NCI-H345 (cell line): ENCODE measurements at regions not wholly inside any gene's neighbourhood (a gene's known extent, or its start where the extent isn't known, plus 50 kb on each side); places are given as distances from the start of the nearest gene placed in this dataset.
"Not testable (repeated sequence)": the region's sequence is repeated elsewhere in the genome, so short reads cannot be mapped to it uniquely, and the experiment has no call there.

Experiments
- DNase-seq: peaks from one replicate; lab custom pipeline; 2025; lab: John Stamatoyannopoulos, UW

DNA sequence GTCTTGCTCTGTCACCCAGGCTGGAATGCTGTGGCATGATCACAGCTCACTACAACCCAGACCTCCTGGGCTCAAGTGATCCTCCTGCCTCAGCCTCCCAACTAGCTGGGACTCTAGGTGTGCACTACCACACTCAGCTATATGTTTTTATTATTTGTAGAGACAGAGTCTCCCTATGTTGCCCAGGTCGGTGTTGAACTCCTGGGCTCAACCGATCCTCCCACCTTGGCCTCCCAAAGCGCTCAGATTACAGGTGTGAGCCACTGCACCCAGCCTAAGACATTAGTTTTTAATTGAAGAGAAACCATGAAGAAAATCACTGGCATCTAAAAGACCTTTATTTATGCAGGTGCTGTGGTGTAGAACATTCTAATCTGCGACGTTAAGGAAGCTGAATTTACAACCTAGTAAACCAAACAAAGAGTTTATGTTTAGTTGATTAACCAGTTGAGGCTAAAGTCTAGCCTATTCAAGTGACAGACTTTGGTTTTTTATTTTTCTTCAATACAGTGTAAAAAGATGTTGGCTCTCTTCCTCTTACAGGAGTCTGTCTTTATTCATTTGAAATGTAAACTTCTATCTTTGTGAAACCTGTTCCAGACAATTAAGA lies 52.5 kb upstream of the NBL1 start:
- DNase-seq = no peak

DNA sequence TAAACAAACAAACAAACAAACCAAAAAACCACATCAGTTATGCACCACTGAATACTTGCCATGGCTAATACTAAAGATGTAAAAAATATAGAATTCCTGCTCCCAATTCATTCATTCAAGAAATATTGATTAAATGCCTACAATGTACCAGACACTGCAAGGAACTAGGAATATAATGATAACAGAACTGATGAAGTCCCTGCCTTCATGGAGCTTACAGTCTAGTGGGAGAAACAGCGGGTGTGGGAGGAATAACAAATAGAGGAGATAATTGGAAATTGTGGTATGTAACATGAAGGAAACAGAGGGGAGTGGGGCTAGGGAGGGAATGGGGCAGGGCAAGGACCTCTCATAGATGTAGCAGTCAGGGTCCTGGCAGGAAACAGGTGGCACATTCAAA lies 58.6 kb upstream of the NBL1 start:
- DNase-seq = no peak

DNA sequence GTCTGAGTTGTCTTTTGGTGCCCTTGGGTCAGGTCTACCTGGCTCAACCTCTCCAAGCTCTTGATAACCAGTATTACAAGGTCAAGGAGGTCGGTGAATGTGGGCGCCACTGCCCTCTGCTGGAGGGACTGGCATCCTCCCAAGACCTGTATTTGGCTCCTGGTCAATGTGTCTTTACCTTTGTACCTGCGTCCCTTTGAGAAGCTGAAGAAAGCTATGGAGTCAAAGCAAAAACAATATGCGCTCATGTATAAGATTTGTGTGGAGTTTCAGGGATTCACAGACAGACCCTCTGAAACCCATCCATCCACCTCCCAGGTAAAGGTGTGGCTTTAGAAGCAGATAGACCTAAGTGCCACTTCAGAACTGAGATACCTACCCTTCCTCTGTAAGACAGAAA lies 61.8 kb upstream of the NBL1 start:
- DNase-seq = peak; percentile 3

DNA sequence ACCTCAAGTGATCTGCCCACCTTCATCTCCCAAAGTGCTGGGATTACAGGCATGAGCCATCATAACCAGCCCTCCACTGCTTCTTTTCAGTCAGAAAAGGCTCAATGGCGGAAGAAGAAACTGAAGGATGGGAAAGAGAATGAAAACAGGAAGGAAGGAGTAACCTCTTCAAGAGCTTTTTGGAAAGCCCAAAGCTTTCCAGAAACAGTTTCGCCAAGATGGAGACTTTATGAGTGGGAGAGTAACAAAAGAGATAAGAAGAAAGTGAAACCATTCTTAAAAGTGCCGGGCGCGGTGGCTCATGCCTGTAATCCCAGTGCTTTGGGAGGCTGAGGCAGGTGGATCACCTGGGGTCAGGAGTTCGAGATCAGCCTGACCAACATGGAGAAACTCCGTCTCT lies 62.7 kb upstream of the NBL1 start:
- no peak for DNase-seq

DNA sequence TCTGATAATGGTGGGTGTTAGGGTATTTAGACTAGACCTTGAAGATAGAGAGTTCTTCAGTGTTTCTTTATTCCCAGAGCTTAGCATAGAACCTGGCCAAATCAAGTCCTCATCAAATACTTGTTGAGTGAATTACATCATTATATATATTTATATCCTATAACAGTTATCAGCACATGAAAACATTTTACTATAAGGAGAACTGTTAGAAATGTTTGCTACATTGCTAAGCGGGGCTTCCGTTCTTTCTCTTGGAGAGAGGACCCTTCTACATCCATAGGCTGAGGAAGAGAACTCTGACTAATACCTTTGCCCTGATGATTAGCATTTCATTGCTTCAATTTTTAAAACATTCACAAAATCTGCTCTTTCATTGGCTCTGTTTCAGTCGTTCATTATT lies 66.5 kb upstream of the NBL1 start:
- no peak for DNase-seq

DNA sequence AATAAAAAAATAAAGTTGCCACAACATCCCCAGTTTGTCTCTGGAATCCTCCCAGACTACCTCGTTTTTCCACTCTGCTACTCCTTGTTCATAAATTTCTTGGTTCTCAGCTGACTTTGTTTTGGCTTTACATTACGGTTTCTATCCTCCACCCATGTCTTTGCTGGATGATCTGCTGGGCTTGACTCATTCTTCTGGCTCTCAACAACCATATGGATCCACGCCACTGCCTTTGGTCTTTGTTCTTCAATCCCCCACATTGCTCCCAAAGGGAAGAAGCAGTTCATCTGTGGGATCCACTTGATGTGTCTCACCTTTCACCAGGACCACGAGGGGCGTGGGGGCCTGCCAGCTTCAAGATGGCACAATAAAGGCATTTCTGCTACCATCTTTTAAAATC lies 67.1 kb upstream of the NBL1 start:
- no peak for DNase-seq

DNA sequence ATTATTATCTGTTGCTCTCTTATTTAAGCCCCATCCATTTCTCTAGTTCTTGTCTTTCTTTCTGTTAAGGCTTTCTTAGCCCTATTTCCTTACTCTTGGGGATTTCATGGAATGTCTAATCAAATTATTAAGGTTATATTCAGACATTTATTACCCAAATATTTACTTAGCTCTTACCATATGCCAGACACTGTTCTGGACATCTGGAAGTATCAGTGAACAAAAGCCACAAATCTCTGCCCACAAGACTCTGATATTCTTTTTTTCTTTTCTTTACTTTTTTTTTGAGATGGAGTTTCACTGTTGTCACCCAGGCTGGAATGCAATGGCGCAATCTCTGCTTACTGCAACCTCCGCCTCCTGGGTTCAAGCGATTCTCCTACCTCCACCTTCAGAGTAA lies 74.3 kb upstream of the NBL1 start:
- no peak for DNase-seq

DNA sequence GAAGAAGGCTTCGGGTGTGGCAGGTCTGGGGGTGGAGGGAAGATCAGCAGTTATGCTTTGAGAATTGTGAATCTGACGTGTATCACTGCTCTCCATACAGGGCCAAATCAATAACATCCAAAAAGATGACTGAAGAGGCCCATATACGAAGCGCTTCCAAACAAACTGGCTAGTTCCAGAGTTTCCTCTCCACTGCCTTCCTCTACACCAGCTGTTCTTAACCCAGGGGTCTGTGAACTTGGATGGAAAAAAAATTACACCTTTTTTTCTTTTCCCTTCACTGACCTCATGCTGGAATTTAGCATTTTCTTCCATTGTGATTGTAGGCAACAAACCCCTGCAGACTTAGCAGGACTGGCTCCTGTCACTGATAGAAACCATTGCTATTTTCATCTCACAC lies 77.1 kb upstream of the NBL1 start:
- no peak for DNase-seq

DNA sequence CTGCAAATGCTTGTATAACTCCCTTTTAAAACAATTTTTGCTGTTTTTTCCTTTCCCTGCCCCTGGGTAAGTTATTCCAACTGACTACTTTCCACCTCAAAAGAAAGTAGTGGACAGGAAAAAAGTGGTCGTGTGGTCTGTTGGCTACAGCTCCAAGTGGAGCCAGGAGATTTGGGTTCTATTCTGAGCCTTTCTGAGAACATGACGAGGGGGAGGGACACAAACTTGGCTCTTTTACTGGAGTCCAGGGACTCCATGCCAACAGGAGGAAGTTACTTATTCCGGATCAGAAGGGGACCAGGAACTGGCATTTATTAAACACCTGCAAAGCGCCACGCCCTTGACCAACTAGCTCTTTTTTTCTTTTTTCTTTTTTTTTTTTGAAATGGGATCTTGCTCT lies 79.0 kb upstream of the CAPZB start:
- no peak for DNase-seq

DNA sequence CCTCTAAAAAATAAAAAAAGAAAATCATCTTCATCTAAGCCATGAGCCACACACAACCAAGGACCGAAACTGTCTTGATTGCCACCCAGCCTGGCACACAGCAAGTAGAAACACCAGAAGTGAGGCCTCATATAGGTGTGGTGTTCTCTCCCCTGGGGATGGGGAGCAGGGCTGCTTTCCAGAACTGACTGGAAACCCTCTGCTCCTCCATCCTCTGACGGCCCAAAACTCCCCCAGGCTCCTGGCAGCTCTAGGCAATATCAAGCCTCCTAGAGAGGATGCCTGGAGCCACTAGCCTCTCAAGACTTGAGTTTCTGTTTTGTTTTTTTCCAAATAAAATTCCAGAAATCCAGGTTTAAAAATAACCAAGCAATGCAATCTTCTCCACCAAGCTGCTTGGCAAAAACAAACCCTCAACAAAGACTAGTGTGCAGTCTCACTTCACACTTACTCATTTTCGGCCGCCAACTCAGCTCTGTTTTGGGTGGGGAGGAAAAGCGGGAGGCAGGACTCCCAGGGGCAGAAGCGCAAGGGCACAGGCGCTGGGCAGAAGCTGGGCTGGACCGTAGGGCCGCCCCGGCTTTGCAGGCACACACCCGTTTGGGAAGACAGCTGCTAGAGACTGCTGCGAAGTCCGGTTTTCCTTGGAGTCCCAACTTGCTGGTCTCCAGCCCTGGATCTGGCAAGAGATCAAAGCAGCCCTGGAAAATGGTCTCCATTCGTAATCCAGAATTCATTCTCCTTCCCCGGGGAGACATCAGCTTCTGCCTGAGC lies 78.2 kb upstream of the CAPZB start:
- DNase-seq = no peak

DNA sequence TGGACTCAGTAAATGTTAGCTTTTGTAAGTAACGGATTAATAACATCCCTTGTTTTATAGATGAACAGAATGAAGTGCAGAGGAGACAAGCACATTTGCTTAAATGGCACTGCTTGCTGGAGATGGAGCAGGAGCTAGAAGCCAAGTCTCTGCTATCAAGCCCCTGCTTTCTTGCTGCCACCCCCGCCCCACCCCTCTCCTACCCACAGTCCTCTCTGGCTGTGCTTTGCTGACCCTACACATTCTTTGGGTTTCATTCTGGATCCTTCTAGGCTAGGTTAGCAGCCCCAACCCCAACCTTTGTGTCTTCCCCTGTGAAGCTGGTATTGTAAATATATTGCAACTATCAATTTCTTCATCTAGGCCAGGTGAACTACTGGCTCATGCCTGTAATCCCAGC lies 77.5 kb upstream of the CAPZB start:
- DNase-seq = no peak

DNA sequence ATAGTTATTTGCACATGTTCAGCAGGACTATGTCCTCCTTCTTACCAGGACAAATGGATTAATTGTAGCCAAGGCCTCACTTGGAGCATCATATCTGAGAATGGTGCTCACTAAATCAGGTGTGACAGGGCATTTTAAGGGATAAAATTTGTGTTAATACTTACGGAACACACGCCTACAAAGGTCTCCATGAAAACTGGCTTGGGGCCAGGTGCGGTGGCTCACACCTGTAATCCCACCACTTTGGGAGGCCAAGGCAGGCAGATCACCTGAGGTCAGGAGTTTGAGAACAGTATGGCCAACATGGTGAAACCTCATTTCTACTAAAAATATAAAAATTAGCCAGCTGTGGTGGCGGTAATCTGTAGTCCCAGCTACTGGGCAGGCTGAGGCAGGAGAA lies 75.1 kb upstream of the CAPZB start:
- no peak for DNase-seq

DNA sequence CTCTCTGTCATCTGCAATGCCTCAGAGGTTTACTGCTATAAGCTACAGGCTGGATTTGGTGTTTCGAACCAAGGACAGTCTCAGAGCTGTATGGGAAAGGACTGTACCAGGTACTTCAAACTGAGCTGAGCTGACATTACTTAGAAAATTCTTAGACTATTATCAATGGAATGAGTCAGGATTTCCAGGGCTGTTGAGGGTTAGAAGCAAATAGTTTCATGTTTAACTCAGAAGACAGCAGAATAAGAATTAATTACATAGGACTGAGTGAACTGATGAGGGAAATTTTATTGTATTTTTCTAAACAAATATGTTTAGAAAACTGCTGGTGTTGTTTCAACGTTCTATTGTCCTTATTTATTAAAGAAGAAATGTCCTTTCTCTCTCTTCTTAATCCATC lies 74.3 kb upstream of the CAPZB start:
- no peak for DNase-seq

DNA sequence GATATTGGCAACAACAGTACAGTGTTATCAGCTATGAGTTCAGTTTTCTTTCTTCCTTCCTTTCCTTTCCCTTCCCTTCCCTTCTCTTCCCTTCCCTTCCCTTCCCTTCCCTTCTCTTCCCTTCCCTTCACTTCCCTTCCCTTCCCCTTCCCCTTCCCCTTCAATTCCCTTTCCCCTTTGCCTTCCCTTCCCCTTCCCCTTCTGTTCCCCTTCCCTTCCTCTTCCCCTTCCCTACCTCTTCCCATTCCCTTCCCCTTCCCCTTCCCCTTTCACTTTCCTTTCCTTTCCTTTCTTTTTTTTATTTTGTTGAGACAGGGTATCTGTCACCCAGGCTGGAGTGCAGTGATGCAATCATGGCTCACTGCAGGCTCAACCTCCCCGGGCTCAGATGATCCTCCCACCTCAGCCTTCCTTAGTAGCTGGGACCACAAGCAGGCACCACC lies 72.3 kb upstream of the CAPZB start:
- DNase-seq = no peak

DNA sequence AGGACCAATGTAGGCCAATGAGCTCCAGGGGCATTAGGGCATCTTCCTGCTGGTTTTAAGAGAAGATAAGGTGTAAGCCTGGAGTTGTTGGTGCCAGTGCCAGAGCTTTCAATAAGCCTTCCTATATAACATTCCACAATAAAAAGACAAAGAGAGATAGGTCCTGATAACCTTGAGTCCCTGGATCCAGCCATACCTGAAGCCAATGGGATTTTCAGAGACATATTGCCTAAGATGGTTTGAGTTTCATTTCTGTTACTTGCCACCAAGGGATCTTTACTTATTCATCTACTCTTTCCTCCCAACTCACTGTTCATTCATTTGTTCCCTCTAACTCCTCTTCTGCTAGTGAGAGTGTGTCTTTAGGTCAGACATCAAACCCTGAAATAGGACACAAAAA lies 68.8 kb upstream of the CAPZB start:
- no peak for DNase-seq

DNA sequence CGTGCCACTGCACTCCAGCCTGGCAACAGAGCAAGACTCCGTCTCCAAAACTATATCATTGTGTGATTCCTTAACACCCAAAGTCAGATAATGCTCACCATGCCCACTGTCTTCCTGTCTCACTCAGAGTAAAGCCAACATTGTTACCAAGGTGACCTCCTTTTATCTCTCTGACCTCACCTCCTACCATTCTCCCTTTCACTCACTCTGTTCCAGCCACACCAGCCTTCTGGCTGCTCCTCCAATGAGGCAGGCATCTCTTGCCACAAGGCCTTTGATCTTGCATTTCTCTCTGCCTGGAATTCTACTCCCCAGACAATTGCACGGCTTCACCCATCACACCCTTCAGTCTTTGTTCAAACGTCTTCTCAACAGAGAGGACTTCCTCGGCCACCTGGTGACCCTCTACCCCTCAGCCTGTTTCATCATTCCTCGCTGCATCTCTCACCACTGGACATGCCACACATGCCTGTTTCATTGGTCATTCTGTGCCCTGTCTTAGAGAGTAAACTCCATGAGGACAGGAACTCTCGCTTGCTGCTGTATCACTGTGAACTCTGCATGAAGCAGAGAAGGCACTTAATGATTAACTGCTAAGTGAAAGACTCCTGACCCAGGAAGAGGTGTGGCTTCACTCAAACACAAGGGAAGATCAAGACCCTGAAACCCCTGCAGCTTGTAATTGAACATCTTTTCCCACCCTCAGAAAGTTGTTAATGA lies 67.1 kb upstream of the CAPZB start:
- no peak for DNase-seq

DNA sequence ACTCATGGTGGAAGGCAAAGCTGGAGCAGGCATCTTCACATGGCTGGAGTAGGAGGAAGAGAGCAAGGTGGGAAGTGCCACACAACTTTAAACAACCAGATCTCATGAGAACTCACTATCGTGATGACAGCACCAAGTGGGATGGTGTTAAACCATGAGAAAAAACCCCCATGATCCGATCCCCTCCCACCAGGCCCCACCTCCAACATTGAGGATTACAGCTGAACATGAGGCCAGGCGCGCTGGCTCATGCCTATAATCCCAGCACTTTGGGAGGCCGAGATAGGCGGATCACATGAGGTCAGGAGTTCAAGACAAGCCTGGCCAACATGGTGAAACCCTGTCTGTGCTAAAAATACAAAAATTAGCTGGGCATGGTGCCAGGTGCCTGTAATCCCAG lies 66.5 kb upstream of the CAPZB start:
- DNase-seq = not testable (repeated sequence)

DNA sequence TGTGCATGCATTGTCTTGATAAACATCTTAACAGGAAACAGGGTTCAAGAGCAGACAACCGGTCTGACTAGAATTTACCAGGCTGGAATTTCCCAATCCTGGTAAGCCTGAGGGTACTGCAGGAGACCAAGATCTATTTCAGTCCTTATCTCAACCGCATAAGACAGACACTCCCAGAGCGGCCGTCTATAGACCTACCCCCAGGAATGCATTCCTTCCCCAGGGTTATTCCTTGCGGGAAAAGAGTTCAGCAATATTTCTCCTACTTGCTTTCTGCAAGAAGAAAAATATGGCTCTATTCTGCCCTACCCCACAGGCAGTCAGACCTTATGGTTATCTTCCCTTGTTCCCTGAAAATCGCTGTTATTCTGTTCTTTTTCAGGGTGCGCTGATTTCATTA lies 65.1 kb upstream of the CAPZB start:
- DNase-seq = not testable (repeated sequence)

DNA sequence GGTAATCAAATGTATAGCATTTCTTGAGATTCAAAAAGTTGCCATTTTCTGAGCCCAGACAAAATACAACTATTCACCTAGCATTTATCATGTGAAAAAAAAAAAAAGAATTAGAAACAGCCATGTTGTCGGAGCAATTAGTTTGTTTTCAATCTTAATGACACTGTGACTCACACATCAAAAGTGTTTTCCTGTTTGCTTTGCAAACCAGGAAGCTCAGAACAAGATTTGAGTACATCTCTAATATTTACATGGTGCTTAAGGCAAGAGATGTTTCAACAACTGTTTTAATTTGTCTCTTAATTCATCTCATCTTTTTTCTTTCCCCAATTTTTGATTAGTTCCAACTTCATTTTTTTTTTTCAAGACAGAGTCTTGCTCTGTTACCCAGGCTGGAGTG lies 62.5 kb upstream of the CAPZB start:
- no peak for DNase-seq

DNA sequence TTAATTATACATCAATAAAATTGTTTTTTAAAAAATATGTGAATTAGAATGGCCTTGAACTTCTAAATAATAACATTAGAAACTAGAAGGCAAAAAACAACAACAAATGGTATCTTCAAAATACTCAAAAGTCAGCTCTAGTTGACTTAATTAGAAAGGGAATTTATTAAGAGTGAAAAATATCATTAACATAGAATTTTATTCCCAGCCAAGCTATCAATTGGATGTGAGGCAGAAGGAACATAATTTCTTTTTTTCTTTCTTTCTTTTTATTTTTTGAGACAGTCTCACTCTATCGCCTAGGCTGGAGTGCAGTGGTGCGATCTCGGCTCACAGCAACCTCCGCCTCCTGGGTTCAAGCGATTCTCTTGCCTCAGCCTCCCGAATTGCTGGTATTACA lies 51.2 kb upstream of the CAPZB start:
- no peak for DNase-seq

DNA sequence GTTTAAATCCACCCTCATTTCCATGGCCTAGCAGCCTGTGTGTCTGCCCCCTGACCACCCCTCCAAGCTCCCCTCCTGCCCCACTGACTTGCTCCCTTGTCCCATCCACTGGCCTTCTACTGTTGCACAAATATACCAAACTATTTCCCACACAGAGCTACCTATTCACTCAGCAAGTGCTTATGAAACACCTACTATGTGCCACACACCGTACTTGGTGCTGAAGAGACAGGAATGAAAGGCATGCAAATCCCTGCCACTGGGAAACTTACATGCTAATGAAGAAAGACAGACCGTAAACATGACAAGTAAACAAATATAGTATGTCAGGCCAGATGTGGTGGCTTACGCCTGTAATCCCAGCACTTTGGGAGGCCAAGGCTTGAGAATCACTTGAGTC lies 49.9 kb upstream of the CAPZB start:
- DNase-seq = no peak
